ENCODE measurements at regions not wholly inside any gene's neighbourhood (a gene's known extent, or its start where the extent isn't known, plus 50 kb on each side); places are given as distances from the start of the nearest gene placed in this dataset.
"Not testable (repeated sequence)": the region's sequence is repeated elsewhere in the genome, so short reads cannot be mapped to it uniquely, and the experiment has no call there.

- H3K4me1 ChIP-seq (ENCODE audit: insufficient read depth, low read length): no peaks in the 10 kb centered on the region
- no peak overlapping the region for H2AFZ ChIP-seq (ENCODE audit: low read depth, low read length)
- no peak overlapping the region for H3K4me3 ChIP-seq (ENCODE audit: low read length)
- H3K9me3 ChIP-seq (ENCODE audit: low read length): no peaks in the 10 kb centered on the region
- H3K36me3 ChIP-seq (ENCODE audit: insufficient read depth, low read length): no peaks in the 10 kb centered on the region
- no peaks in the 10 kb centered on the region for H3K27me3 ChIP-seq (ENCODE audit: insufficient read depth, low read length)
Observed at GRCh38 chr2:217604527-217605194, 398.1 kb downstream of the TNS1 start.

GRCh38 chr2:217601601-217602000 lies 401.2 kb downstream of the TNS1 start:
- no peaks in the 10 kb centered on the region for H3K27me3 ChIP-seq (ENCODE audit: insufficient read depth, low read length)
- no peaks in the 10 kb centered on the region for H3K36me3 ChIP-seq (ENCODE audit: insufficient read depth, low read length)
- H3K9me3 ChIP-seq (ENCODE audit: low read length): no peaks in the 10 kb centered on the region
- H2AFZ ChIP-seq (ENCODE audit: low read depth, low read length): no peak overlapping the region
- no peaks in the 10 kb centered on the region for H3K4me1 ChIP-seq (ENCODE audit: insufficient read depth, low read length)
- no peak overlapping the region for H3K4me3 ChIP-seq (ENCODE audit: low read length)

GRCh38 chr2:217599906-217600305 lies 402.9 kb downstream of the TNS1 start:
- Histone ChIP-seq H3K4me3 (ENCODE audit: low read length) (no peak overlapping the region), H3K27me3 (ENCODE audit: insufficient read depth, low read length) (no peaks in the 10 kb centered on the region), H3K9me3 (ENCODE audit: low read length) (no peaks in the 10 kb centered on the region), H2AFZ (ENCODE audit: low read depth, low read length) (no peak overlapping the region), H3K36me3 (ENCODE audit: insufficient read depth, low read length) (no peaks in the 10 kb centered on the region), H3K4me1 (ENCODE audit: insufficient read depth, low read length) (no peaks in the 10 kb centered on the region)

GRCh38 chr2:217597681-217598080 lies 405.1 kb downstream of the TNS1 start:
- Histone ChIP-seq H3K36me3 (ENCODE audit: insufficient read depth, low read length) (no peaks in the 10 kb centered on the region), H2AFZ (ENCODE audit: low read depth, low read length) (no peak overlapping the region), H3K4me1 (ENCODE audit: insufficient read depth, low read length) (no peaks in the 10 kb centered on the region), H3K27me3 (ENCODE audit: insufficient read depth, low read length) (no peaks in the 10 kb centered on the region), H3K9me3 (ENCODE audit: low read length) (no peaks in the 10 kb centered on the region), H3K4me3 (ENCODE audit: low read length) (no peak overlapping the region)

- Histone ChIP-seq H3K27me3 (ENCODE audit: insufficient read depth, low read length) (no peaks in the 10 kb centered on the region), H3K36me3 (ENCODE audit: insufficient read depth, low read length) (no peaks in the 10 kb centered on the region), H2AFZ (ENCODE audit: low read depth, low read length) (no peak overlapping the region), H3K4me3 (ENCODE audit: low read length) (no peak overlapping the region), H3K9me3 (ENCODE audit: low read length) (no peaks in the 10 kb centered on the region), H3K4me1 (ENCODE audit: insufficient read depth, low read length) (no peaks in the 10 kb centered on the region)
Observed at GRCh38 chr2:217597145-217597544, 405.6 kb downstream of the TNS1 start.

GRCh38 chr2:217593732-217594131 lies 409.1 kb downstream of the TNS1 start:
- Histone ChIP-seq H3K36me3 (ENCODE audit: insufficient read depth, low read length) (no peaks in the 10 kb centered on the region), H3K4me1 (ENCODE audit: insufficient read depth, low read length) (no peaks in the 10 kb centered on the region), H3K9me3 (ENCODE audit: low read length) (no peaks in the 10 kb centered on the region), H3K27me3 (ENCODE audit: insufficient read depth, low read length) (no peaks in the 10 kb centered on the region), H3K4me3 (ENCODE audit: low read length) (no peak overlapping the region), H2AFZ (ENCODE audit: low read depth, low read length) (no peak overlapping the region)

GRCh38 chr2:217588266-217588665 lies 414.5 kb downstream of the TNS1 start:
- peaks cover 8% of the 10 kb centered on the region for H3K27me3 ChIP-seq (ENCODE audit: insufficient read depth, low read length)
- H3K4me1 ChIP-seq (ENCODE audit: insufficient read depth, low read length): no peaks in the 10 kb centered on the region
- no peaks in the 10 kb centered on the region for H3K36me3 ChIP-seq (ENCODE audit: insufficient read depth, low read length)
- H3K9me3 ChIP-seq (ENCODE audit: low read length): no peaks in the 10 kb centered on the region
- no peak overlapping the region for H3K4me3 ChIP-seq (ENCODE audit: low read length)
- no peak overlapping the region for H2AFZ ChIP-seq (ENCODE audit: low read depth, low read length)

GRCh38 chr2:217585362-217585761 lies 417.4 kb downstream of the TNS1 start:
- Histone ChIP-seq H2AFZ (ENCODE audit: low read depth, low read length) (no peak overlapping the region), H3K4me1 (ENCODE audit: insufficient read depth, low read length) (no peaks in the 10 kb centered on the region), H3K36me3 (ENCODE audit: insufficient read depth, low read length) (no peaks in the 10 kb centered on the region), H3K9me3 (ENCODE audit: low read length) (no peaks in the 10 kb centered on the region), H3K4me3 (ENCODE audit: low read length) (no peak overlapping the region), H3K27me3 (ENCODE audit: insufficient read depth, low read length) (peaks cover 8% of the 10 kb centered on the region)

GRCh38 chr2:217580407-217580806 lies 422.4 kb downstream of the TNS1 start:
- not testable (repeated sequence) for H3K4me1 ChIP-seq (ENCODE audit: insufficient read depth, low read length); H3K27me3 ChIP-seq (ENCODE audit: insufficient read depth, low read length); H3K4me3 ChIP-seq (ENCODE audit: low read length); H3K36me3 ChIP-seq (ENCODE audit: insufficient read depth, low read length); H2AFZ ChIP-seq (ENCODE audit: low read depth, low read length); H3K9me3 ChIP-seq (ENCODE audit: low read length)

- Histone ChIP-seq H3K9me3 (ENCODE audit: low read length) (no peaks in the 10 kb centered on the region), H3K4me1 (ENCODE audit: insufficient read depth, low read length) (no peaks in the 10 kb centered on the region), H3K4me3 (ENCODE audit: low read length) (no peak overlapping the region), H2AFZ (ENCODE audit: low read depth, low read length) (no peak overlapping the region), H3K36me3 (ENCODE audit: insufficient read depth, low read length) (no peaks in the 10 kb centered on the region), H3K27me3 (ENCODE audit: insufficient read depth, low read length) (no peaks in the 10 kb centered on the region)
Observed at GRCh38 chr2:217573571-217573970, 429.2 kb downstream of the TNS1 start.

- H3K9me3 ChIP-seq (ENCODE audit: low read length): no peaks in the 10 kb centered on the region
- H2AFZ ChIP-seq (ENCODE audit: low read depth, low read length): no peak overlapping the region
- H3K4me3 ChIP-seq (ENCODE audit: low read length): no peak overlapping the region
- no peaks in the 10 kb centered on the region for H3K36me3 ChIP-seq (ENCODE audit: insufficient read depth, low read length)
- H3K4me1 ChIP-seq (ENCODE audit: insufficient read depth, low read length): no peaks in the 10 kb centered on the region
- no peaks in the 10 kb centered on the region for H3K27me3 ChIP-seq (ENCODE audit: insufficient read depth, low read length)
Observed at GRCh38 chr2:217570394-217570793, 432.4 kb downstream of the TNS1 start.

GRCh38 chr2:217568289-217568971 lies 434.4 kb downstream of the TNS1 start:
- no peak overlapping the region for H3K4me3 ChIP-seq (ENCODE audit: low read length)
- no peaks in the 10 kb centered on the region for H3K4me1 ChIP-seq (ENCODE audit: insufficient read depth, low read length)
- no peaks in the 10 kb centered on the region for H3K36me3 ChIP-seq (ENCODE audit: insufficient read depth, low read length)

GRCh38 chr2:217563565-217563964 lies 439.2 kb downstream of the TNS1 start:
- Histone ChIP-seq H3K27me3 (ENCODE audit: insufficient read depth, low read length) (no peaks in the 10 kb centered on the region), H3K9me3 (ENCODE audit: low read length) (no peaks in the 10 kb centered on the region), H2AFZ (ENCODE audit: low read depth, low read length) (no peak overlapping the region), H3K4me3 (ENCODE audit: low read length) (no peak overlapping the region), H3K4me1 (ENCODE audit: insufficient read depth, low read length) (no peaks in the 10 kb centered on the region), H3K36me3 (ENCODE audit: insufficient read depth, low read length) (no peaks in the 10 kb centered on the region)

More at GRCh38 chr2:217568289-217568971, 434.4 kb downstream of the TNS1 start:
- H3K27me3 ChIP-seq (ENCODE audit: insufficient read depth, low read length): no peaks in the 10 kb centered on the region
- H3K9me3 ChIP-seq (ENCODE audit: low read length): no peaks in the 10 kb centered on the region
- H2AFZ ChIP-seq (ENCODE audit: low read depth, low read length): no peak overlapping the region
